H1 (cell line): ENCODE measurements at regions not wholly inside any gene's neighbourhood (a gene's known extent, or its start where the extent isn't known, plus 50 kb on each side); places are given as distances from the start of the nearest gene placed in this dataset.

Source experiments
- CTCF ChIA-PET: fragments of 300-600 bp; sonication (Branson Sonifier 250); formaldehyde crosslinking; loops from one replicate; lab custom pipeline; 2021; ENCODE audit not compliant: partially characterized antibody; lab: Charles Lee
- POLR2A ChIA-PET: fragments of 300-600 bp; sonication (Branson Sonifier 250); formaldehyde crosslinking; loops from one replicate; lab custom pipeline; 2021; ENCODE audit warnings: inconsistent platforms; ENCODE audit not compliant: partially characterized antibody; lab: Charles Lee
- DNase-seq, 2 experiments: peaks; one replicate each; pipeline versions ENCODE4 v3.0.0 to v3.0.0-alpha.2; 2010 to 2022; ENCODE audit warnings: low spot score in 2 of 2, low read depth in 1 of 2, mixed read lengths in 1 of 2
- FAIRE-seq: peaks from 2 replicates; lab custom pipeline; 2011; peaks lifted over from hg19 to GRCh38; lab: Jason Lieb, UNC
- H2AFZ ChIP-seq: 2 replicates; pipeline ENCODE4 v1.8.1; 2012; ENCODE audit warnings: low read length, inconsistent platforms
- H2AK5ac ChIP-seq: 2 replicates; pipeline ENCODE4 v1.6.1; 2013; ENCODE audit warnings: low read depth, low read length
- H2BK120ac ChIP-seq: replicated peaks from 2 replicates; pipeline ENCODE3; 2013; ENCODE audit warnings: low read depth, low read length, inconsistent platforms
- H2BK12ac ChIP-seq: 2 replicates; pipeline ENCODE4 v1.6.1; 2013; ENCODE audit warnings: low read depth, low read length
- H2BK15ac ChIP-seq: 2 replicates; pipeline ENCODE4 v1.6.1; 2013; ENCODE audit warnings: low read length
- H2BK20ac ChIP-seq: 2 replicates; pipeline ENCODE4 v1.6.1; 2013; ENCODE audit warnings: low read length
- H2BK5ac ChIP-seq: 2 replicates; pipeline ENCODE4 v1.6.1; 2013; ENCODE audit warnings: low read depth, low read length
- H3K14ac ChIP-seq: 2 replicates; pipeline ENCODE4 v1.6.1; 2013; ENCODE audit warnings: inconsistent platforms; ENCODE audit not compliant: insufficient read length
- H3K18ac ChIP-seq: 2 replicates; pipeline ENCODE4 v1.6.1; 2013; ENCODE audit warnings: low read length; ENCODE audit errors: extremely low read depth
- H3K23ac ChIP-seq: 2 replicates; pipeline ENCODE4 v1.6.1; 2013; ENCODE audit warnings: inconsistent platforms; ENCODE audit not compliant: insufficient read length
- H3K23me2 ChIP-seq: 2 replicates; pipeline ENCODE4 v1.6.1; 2013; ENCODE audit warnings: low read depth, low read length
- H3K27ac ChIP-seq: 2 replicates; pipeline ENCODE4 v1.6.1; 2011; ENCODE audit warnings: low read depth, low read length, inconsistent platforms
- H3K27me3 ChIP-seq, 4 experiments: replicated peaks in 1 of 4; 1 replicate in 1 of 4; 2 replicates in 3 of 4; pipeline versions ENCODE4 v1.6.1 to v1.8.1; 2011 to 2013; ENCODE audit warnings: low read length in 3 of 4, mild to moderate bottlenecking in 3 of 4, inconsistent platforms in 2 of 4, mixed read lengths in 2 of 4, moderate library complexity in 1 of 4; ENCODE audit not compliant: control insufficient read depth in 3 of 4, insufficient read depth in 3 of 4; ENCODE audit errors: extremely low read depth in 1 of 4
- H3K36me3 ChIP-seq, 4 experiments: 2 replicates each; pipeline versions ENCODE4 v1.6.1 to v1.8.1; 2011 to 2013; ENCODE audit warnings: mild to moderate bottlenecking in 4 of 4, low read length in 3 of 4, moderate library complexity in 2 of 4, control low read depth in 1 of 4, inconsistent platforms in 1 of 4; ENCODE audit not compliant: insufficient read depth in 4 of 4, control insufficient read depth in 2 of 4
- H3K4ac ChIP-seq: replicated peaks from 2 replicates; pipeline ENCODE3; 2013; ENCODE audit warnings: low read length, low read depth, mixed read lengths, inconsistent platforms; ENCODE audit not compliant: insufficient read length
- H3K4me1 ChIP-seq, 4 experiments: replicated peaks in 1 of 4; 1 replicate in 1 of 4; 2 replicates in 3 of 4; pipeline versions ENCODE4 v1.6.1 to v1.8.1; 2011 to 2013; ENCODE audit warnings: low read length in 3 of 4, inconsistent platforms in 2 of 4, mixed read lengths in 1 of 4; ENCODE audit not compliant: insufficient read depth in 4 of 4, control insufficient read depth in 3 of 4
- H3K4me2 ChIP-seq, 2 experiments: 2 replicates each; pipeline versions ENCODE4 v1.6.1 to v1.8.1; 2011 to 2013; ENCODE audit warnings: low read depth in 2 of 2, low read length in 2 of 2, control low read depth in 1 of 2, inconsistent platforms in 1 of 2, mild to moderate bottlenecking in 1 of 2; ENCODE audit not compliant: insufficient read depth in 1 of 2
- H3K4me3 ChIP-seq, 4 experiments: fragments of 200-600, 300-600 bp in 1 of 4; sonication (generic), shearing (Covaris generic), sonication (Bioruptor Twin) in 1 of 4; 2 replicates each; pipeline versions ENCODE4 v1.5.1 to v1.8.1; 2011 to 2016; ENCODE audit warnings: low read length in 4 of 4, low read depth in 3 of 4, control low read depth in 2 of 4, inconsistent platforms in 2 of 4, mild to moderate bottlenecking in 2 of 4, mixed read lengths in 1 of 4, moderate library complexity in 1 of 4; ENCODE audit not compliant: insufficient read depth in 2 of 4; ENCODE audit errors: extremely low read depth in 1 of 4
- H3K56ac ChIP-seq: replicated peaks from 2 replicates; pipeline ENCODE3; 2013; ENCODE audit warnings: low read depth, mild to moderate bottlenecking, mixed read lengths, low read length, inconsistent platforms; ENCODE audit not compliant: insufficient read length
- H3K79me1 ChIP-seq: 2 replicates; pipeline ENCODE4 v1.6.1; 2013; ENCODE audit warnings: low read depth, low read length, control low read depth
- H3K79me2 ChIP-seq, 2 experiments: 2 replicates each; pipeline versions ENCODE4 v1.6.1 to v1.8.1; 2012 to 2013; ENCODE audit warnings: low read length in 2 of 2, mild to moderate bottlenecking in 2 of 2, inconsistent platforms in 1 of 2; ENCODE audit not compliant: insufficient read depth in 2 of 2, control insufficient read depth in 1 of 2
- H3K9ac ChIP-seq, 4 experiments: replicated peaks in 1 of 4; 1 replicate in 1 of 4; 2 replicates in 3 of 4; pipeline versions ENCODE4 v1.6.1 to v1.8.1; 2011 to 2013; ENCODE audit warnings: low read depth in 3 of 4, low read length in 3 of 4, control low read depth in 2 of 4, mild to moderate bottlenecking in 2 of 4, moderate library complexity in 2 of 4, inconsistent platforms in 1 of 4; ENCODE audit errors: extremely low read depth in 1 of 4
- H3K9me3 ChIP-seq, 2 experiments: 2 replicates each; pipeline versions ENCODE4 v1.6.1 to v1.8.1; 2012 to 2013; ENCODE audit warnings: mild to moderate bottlenecking in 2 of 2, moderate library complexity in 2 of 2, control low read depth in 1 of 2, inconsistent platforms in 1 of 2, low read depth in 1 of 2, low read length in 1 of 2, mixed read lengths in 1 of 2; ENCODE audit not compliant: insufficient read depth in 2 of 2
- H4K20me1 ChIP-seq, 2 experiments: replicated peaks in 1 of 2; 2 replicates each; pipeline versions ENCODE3 to v1.8.1; 2011 to 2013; ENCODE audit warnings: inconsistent platforms in 2 of 2, low read length in 2 of 2, mild to moderate bottlenecking in 1 of 2; ENCODE audit not compliant: insufficient read depth in 2 of 2, control insufficient read depth in 1 of 2
- H4K5ac ChIP-seq: 2 replicates; pipeline ENCODE4 v1.6.1; 2013; ENCODE audit warnings: low read length, low read depth, mixed read lengths, inconsistent platforms; ENCODE audit not compliant: insufficient read length
- H4K8ac ChIP-seq: 2 replicates; pipeline ENCODE4 v1.8.0; 2013; ENCODE audit warnings: mild to moderate bottlenecking, moderate library complexity, low read length, inconsistent platforms; ENCODE audit not compliant: insufficient read depth; ENCODE audit errors: extremely low read depth
- H4K91ac ChIP-seq: replicated peaks from 2 replicates; pipeline ENCODE3; 2013; ENCODE audit warnings: low read length, mixed read lengths, inconsistent platforms; ENCODE audit not compliant: insufficient read length
- CHD2 ChIP-seq: IDR thresholded peaks from 2 replicates; pipeline ENCODE4 v1.6.1; 2012; ENCODE audit warnings: low read length, improper control_type of control experiment
- MAFK ChIP-seq: IDR thresholded peaks from 2 replicates; pipeline ENCODE4 v1.6.1; 2012; ENCODE audit warnings: low read depth, mild to moderate bottlenecking, improper control_type of control experiment, low read length
- POLR2A ChIP-seq, 2 experiments: IDR thresholded peaks; 1 replicate in 1 of 2; 2 replicates in 1 of 2; pipeline ENCODE4 v1.6.1; 2011; ENCODE audit warnings: low read depth in 2 of 2, low read length in 2 of 2, mild to moderate bottlenecking in 2 of 2; ENCODE audit errors: control extremely low read depth in 1 of 2
- WGBS, 2 experiments: shearing (Covaris generic) in 1 of 2; methylation state at CpG; one replicate each; pipeline versions ENCODE4 v1.1.6 to v1.1.7; 2013 to 2015; ENCODE audit warnings: low lambda C conversion rate in 2 of 2, mixed read lengths in 2 of 2, inconsistent platforms in 1 of 2, low coverage in 1 of 2, missing lambda C conversion rate in 1 of 2; ENCODE audit not compliant: insufficient replicate concordance in 2 of 2, insufficient coverage in 1 of 2, insufficient read length in 1 of 2; ENCODE audit errors: extremely low coverage in 1 of 2, missing lambda C conversion rate in 1 of 2; 5-methylcytosine and 5-hydroxymethylcytosine counted together

- Histone ChIP-seq H4K20me1 (no peaks in the 10 kb centered on the region), H4K5ac (no peak overlapping the region), H3K9me3 (no peaks in the 10 kb centered on the region), H3K79me2 (no peaks in the 10 kb centered on the region), H3K4ac (no peak overlapping the region), H2BK5ac (no peak overlapping the region), H3K36me3 (no peaks in the 10 kb centered on the region), H3K9ac (no peak overlapping the region), H3K14ac (no peak overlapping the region), H3K27ac (no peak overlapping the region), H3K4me3 (no peak overlapping the region), H2BK15ac (no peak overlapping the region), H3K27me3 (no peaks in the 10 kb centered on the region), H2AK5ac (no peak overlapping the region), H2AFZ (no peak overlapping the region), H4K8ac (no peak overlapping the region), H4K91ac (no peak overlapping the region), H2BK20ac (no peak overlapping the region), H3K79me1 (no peaks in the 10 kb centered on the region), H2BK12ac (no peak overlapping the region), H2BK120ac (no peak overlapping the region), H3K56ac (no peak overlapping the region), H3K23ac (no peak overlapping the region), H3K18ac (no peak overlapping the region), H3K23me2 (no peaks in the 10 kb centered on the region), H3K4me2 (no peak overlapping the region), H3K4me1 (no peaks in the 10 kb centered on the region)
- CTCF ChIA-PET = interaction anchor here (0.6 kb wide), 1 partner anchor 115 kb away, joined by 3 read pairs; no protein-coding TSS in a partner anchor
- POLR2A ChIA-PET = no interaction called here
- WGBS, 2 experiments = 97% methylated on average over 2 of the region's 2 CpGs; no CpG with 5 or more reads in 1 of the 2 experiments
- FAIRE-seq (no peak), DNase-seq (no peak)
- no peak for TF ChIP-seq MAFK
- no peak for TF ChIP-seq POLR2A (IDR thresholded peaks at IDR 0.05; ENCODE audit: control extremely low read depth in 1 of 2, low read depth in 2 of 2, low read length in 2 of 2)
- no peak for TF ChIP-seq CHD2
Observed at GRCh38 chr4:79199743-79200142, 126.1 kb downstream of the NAA11 start.
